Heart left ventricle (tissue), 16 donors: ENCODE measurements at regions not wholly inside any gene's neighbourhood (a gene's known extent, or its start where the extent isn't known, plus 50 kb on each side); places are given as distances from the start of the nearest gene placed in this dataset.

Experiments
- ATAC-seq, 4 donors: fragments of 200-7000 bp; cut with Tn5 transposase; one replicate each; pipeline ENCODE4 v1.9.1; 2020 to 2022; ENCODE audit warnings: moderate library complexity in 4 of 4, mild to moderate bottlenecking in 3 of 4, moderate number of reproducible peaks in 1 of 4
- DNase-seq, 5 donors: peaks; one replicate each; pipeline ENCODE4 v3.0.0-alpha.2; 2020
- H3K27ac ChIP-seq, 12 donors: fragments of 200-600 bp; sonication (generic) in 4 of 12; one replicate each; pipeline versions ENCODE4 v1.5.0 to v1.8.0; 2016 to 2022; ENCODE audit warnings: mild to moderate bottlenecking in 2 of 12
- H3K27me3 ChIP-seq, 9 donors: fragments of 200-600 bp; sonication (generic) in 2 of 9; one replicate each; pipeline versions ENCODE4 v1.5.1 to v1.8.0; 2016 to 2022; ENCODE audit warnings: mild to moderate bottlenecking in 3 of 9
- H3K36me3 ChIP-seq, 9 donors: fragments of 200-600 bp; sonication (generic) in 2 of 9; one replicate each; pipeline versions ENCODE4 v1.5.0 to v1.8.0; 2018 to 2022; ENCODE audit warnings: mild to moderate bottlenecking in 2 of 9
- H3K4me1 ChIP-seq, 12 donors: fragments of 200-600 bp; sonication (generic) in 4 of 12; one replicate each; pipeline versions ENCODE4 v1.5.0 to v1.8.0; 2016 to 2022; ENCODE audit warnings: mild to moderate bottlenecking in 3 of 12
- H3K4me3 ChIP-seq, 12 donors: fragments of 200-600 bp; sonication (generic) in 4 of 12; one replicate each; pipeline versions ENCODE4 v1.5.0 to v1.8.0; 2017 to 2022; ENCODE audit warnings: mild to moderate bottlenecking in 9 of 12, moderate library complexity in 4 of 12
- H3K9me3 ChIP-seq, 12 donors: fragments of 200-600 bp; sonication (generic) in 4 of 12; one replicate each; pipeline versions ENCODE4 v1.5.0 to v1.8.0; 2016 to 2022; ENCODE audit warnings: mild to moderate bottlenecking in 1 of 12
- POLR2A ChIP-seq, 2 donors: fragments of 450-650 bp; IDR thresholded peaks; one replicate each; pipeline ENCODE4 v1.6.1; 2017; ENCODE audit warnings: antibody characterized with exemption in 2 of 2, mild to moderate bottlenecking in 2 of 2, moderate library complexity in 2 of 2
- WGBS, 4 donors: extraction: QIAGEN DNeasy Blood & Tissue Kit in 2 of 4; methylation state at CpG; one replicate each; pipeline versions ENCODE4 v1.1.5 to v1.1.7; 2013 to 2018; 5-methylcytosine and 5-hydroxymethylcytosine counted together
- intact Hi-C, 10 donors: fragments of 100-400 bp; cut with DNase I; formaldehyde crosslinking; loops; one replicate each; pipeline versions ENCODE4 v1.11.1 to v1.14.2; 2022
- TF ChIP-seq, protein P1 (sequence below), 12 donors: fragments of 200-600 bp; sonication (generic) in 4 of 12; IDR thresholded peaks; one replicate each; pipeline versions ENCODE4 v1.5.0 to v1.8.0; 2018 to 2022; ENCODE audit warnings: antibody characterized with exemption in 12 of 12, mild to moderate bottlenecking in 5 of 12
- donor health status: ischemic (EF 13 %, LVEDD 7.1; RV severe dilation, severe dysfunction).
- donor health status: healthy with polysubstance abuse.
- donor health status: DM: no; HTN: yes; CAD: no.
- donor health status: DM: no; HTN: no; CAD: no.
- donor health status: ischemic (EF 25% LVEDD 6.9; RV normal size, moderate dysfunction).
- donor health status: ischemic (EF 25% LVEDD 5.7; RV mildly dilated, moderate dysfunction).
- donor health status: healthy.
- donor health status: DM: yes; HTN: yes; CAD: no.
- donor health status: ischemic (EF 35%, LVEDD 5.7; RV mildly dilated, moderate dysfunction).
- donor health status: nonischemic (EF 11% LVEDD 7.7; RV severe dilation, severe dysfunction).
- donor health status: DM: yes; HTN: yes; CAD: no.
- donor health status: PGD.
- donor health status: ischemic (EF 29% LVEDD 5.4; RV normal size, mild dysfunction).
- donor health status: nonischemic (EF 23%, LVEDD 6.1; RV moderate dilation, normal function).

DNA sequence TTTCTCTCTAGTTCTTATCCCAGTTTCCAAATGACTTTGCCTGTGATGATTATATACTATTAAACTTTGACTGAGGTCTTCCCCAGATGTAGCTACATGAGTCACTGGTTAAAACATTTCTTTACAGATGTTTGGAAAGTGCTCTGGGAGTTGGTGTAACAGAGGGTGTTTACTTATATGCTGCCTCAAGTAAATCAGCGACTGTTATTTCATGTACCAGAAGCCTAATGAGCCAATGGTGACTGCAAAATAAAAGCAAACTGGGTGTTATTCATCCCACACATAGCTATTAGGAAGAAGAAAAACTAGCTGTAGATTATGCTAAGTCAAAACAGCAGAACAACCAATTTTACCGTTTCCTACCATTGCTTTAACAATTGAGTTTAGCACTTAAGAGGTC is 929.7 kb upstream of the SEMA6A start:
- H3K4me3 ChIP-seq = no peak overlapping the region
- no peaks in the 10 kb centered on the region for H3K27me3 ChIP-seq
- 63 to 78% (median 73%) methylated on average over 2 of the region's 2 CpGs for WGBS, 4 donors
- no peaks in the 10 kb centered on the region for H3K36me3 ChIP-seq
- H3K4me1 ChIP-seq = no peaks in the 10 kb centered on the region
- intact Hi-C loops = no loop called here
- TF ChIP-seq, protein P1, sequence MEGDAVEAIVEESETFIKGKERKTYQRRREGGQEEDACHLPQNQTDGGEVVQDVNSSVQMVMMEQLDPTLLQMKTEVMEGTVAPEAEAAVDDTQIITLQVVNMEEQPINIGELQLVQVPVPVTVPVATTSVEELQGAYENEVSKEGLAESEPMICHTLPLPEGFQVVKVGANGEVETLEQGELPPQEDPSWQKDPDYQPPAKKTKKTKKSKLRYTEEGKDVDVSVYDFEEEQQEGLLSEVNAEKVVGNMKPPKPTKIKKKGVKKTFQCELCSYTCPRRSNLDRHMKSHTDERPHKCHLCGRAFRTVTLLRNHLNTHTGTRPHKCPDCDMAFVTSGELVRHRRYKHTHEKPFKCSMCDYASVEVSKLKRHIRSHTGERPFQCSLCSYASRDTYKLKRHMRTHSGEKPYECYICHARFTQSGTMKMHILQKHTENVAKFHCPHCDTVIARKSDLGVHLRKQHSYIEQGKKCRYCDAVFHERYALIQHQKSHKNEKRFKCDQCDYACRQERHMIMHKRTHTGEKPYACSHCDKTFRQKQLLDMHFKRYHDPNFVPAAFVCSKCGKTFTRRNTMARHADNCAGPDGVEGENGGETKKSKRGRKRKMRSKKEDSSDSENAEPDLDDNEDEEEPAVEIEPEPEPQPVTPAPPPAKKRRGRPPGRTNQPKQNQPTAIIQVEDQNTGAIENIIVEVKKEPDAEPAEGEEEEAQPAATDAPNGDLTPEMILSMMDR (IDR thresholded peaks at IDR 0.05) = no peak
- TF ChIP-seq POLR2A (IDR thresholded peaks at IDR 0.05) = no peak
- ATAC-seq (no peak), DNase-seq (no peak)
- H3K27ac ChIP-seq = no peak overlapping the region
- H3K9me3 ChIP-seq = no peaks in the 10 kb centered on the region

DNA sequence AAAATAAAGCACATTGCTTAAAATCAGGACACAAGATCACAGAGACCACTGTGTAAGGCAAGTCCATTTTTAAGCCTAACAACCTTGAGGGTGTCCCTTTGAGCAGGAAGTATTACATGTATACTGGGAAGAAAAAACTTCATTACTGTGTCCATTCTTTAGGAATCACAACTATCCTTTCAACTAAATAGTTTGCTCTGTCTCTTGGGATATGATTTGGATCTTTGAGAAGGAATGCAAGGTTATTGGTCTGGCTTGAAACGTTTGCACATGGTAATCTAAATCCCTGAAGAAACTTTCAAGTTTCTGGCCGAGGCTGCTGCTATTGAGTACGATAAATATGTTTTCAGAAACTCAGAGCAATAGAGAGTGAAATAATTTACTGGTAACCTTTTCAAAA is 923.0 kb upstream of the SEMA6A start:
- Histone ChIP-seq H3K4me1 (no peaks in the 10 kb centered on the region), H3K9me3 (peaks cover 0 to 14% (median 0%) of the 10 kb centered on the region in 12 donors), H3K4me3 (no peak overlapping the region), H3K27ac (no peak overlapping the region), H3K36me3 (no peaks in the 10 kb centered on the region), H3K27me3 (peaks cover 0 to 2% (median 0%) of the 10 kb centered on the region in 9 donors)
- TF ChIP-seq, protein P1 (IDR thresholded peaks at IDR 0.05) = no peak
- no peak for TF ChIP-seq POLR2A (IDR thresholded peaks at IDR 0.05)
- ATAC-seq (no peak), DNase-seq (no peak)
- intact Hi-C loops = no loop called here
- 34 to 65% (median 61%) methylated on average over 3 of the region's 3 CpGs for WGBS, 4 donors

DNA sequence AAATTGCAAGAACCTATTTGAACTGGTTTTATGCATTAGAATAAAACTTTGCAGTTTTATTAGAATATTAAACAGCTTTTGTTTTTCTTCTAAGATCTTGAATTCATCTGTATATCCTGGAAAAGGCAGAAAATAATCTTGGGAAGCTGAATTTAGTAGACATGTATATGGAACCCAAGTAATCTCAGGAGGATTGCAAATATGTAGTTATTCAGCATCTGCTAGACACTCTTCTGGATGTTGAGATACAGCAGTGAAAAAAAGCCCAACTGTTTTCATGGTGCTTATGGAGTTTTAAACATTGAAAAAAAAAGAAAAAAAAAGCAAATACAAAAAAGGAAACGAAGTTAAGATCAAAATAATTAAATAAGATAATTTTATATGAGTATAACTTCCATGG is 922.2 kb upstream of the SEMA6A start:
- H3K27me3 ChIP-seq = peaks cover 0 to 2% (median 0%) of the 10 kb centered on the region in 9 donors
- H3K4me1 ChIP-seq = no peaks in the 10 kb centered on the region
- DNase-seq (no peak), ATAC-seq (no peak)
- no peak overlapping the region for H3K4me3 ChIP-seq
- H3K27ac ChIP-seq = no peak overlapping the region
- H3K36me3 ChIP-seq = no peaks in the 10 kb centered on the region
- 26 to 41% (median 38%) methylated on average over 1 of the region's 1 CpG for WGBS, 4 donors
- H3K9me3 ChIP-seq = peaks cover 0 to 15% (median 0%) of the 10 kb centered on the region in 12 donors
- intact Hi-C loops = no loop called here
- no peak for TF ChIP-seq POLR2A (IDR thresholded peaks at IDR 0.05)
- TF ChIP-seq, protein P1 (IDR thresholded peaks at IDR 0.05) = no peak

DNA sequence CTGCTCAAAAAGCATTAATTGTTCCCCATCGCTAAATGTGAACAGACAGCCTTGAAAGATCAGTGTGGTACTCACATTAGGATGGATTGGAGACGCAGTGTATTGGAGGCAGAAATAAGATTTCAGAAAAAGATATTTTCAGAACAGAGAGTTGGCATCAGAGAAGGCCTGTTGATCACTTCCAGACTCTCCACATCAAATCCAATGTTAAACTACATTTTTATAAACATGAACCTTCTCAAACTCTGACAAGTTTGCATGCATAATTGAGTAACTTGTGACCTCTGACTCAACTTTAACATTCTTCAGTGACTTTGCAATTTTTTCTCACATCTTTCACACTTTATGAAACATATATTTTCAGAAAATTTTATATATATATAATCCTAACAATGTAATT is 919.6 kb upstream of the SEMA6A start:
- DNase-seq (no peak), ATAC-seq (no peak)
- Histone ChIP-seq H3K4me1 (no peaks in the 10 kb centered on the region), H3K4me3 (no peak overlapping the region), H3K36me3 (no peaks in the 10 kb centered on the region), H3K9me3 (peaks cover 0 to 15% (median 0%) of the 10 kb centered on the region in 12 donors), H3K27ac (no peak overlapping the region), H3K27me3 (peaks cover 0 to 2% (median 0%) of the 10 kb centered on the region in 9 donors)
- intact Hi-C loops = no loop called here
- TF ChIP-seq, protein P1 (IDR thresholded peaks at IDR 0.05) = no peak
- no peak for TF ChIP-seq POLR2A (IDR thresholded peaks at IDR 0.05)
- WGBS, 4 donors = 90 to 95% (median 93%) methylated on average over 2 of the region's 2 CpGs
